ENCODE measurements at regions not wholly inside any gene's neighbourhood (a gene's known extent, or its start where the extent isn't known, plus 50 kb on each side); places are given as distances from the start of the nearest gene placed in this dataset.

DNA sequence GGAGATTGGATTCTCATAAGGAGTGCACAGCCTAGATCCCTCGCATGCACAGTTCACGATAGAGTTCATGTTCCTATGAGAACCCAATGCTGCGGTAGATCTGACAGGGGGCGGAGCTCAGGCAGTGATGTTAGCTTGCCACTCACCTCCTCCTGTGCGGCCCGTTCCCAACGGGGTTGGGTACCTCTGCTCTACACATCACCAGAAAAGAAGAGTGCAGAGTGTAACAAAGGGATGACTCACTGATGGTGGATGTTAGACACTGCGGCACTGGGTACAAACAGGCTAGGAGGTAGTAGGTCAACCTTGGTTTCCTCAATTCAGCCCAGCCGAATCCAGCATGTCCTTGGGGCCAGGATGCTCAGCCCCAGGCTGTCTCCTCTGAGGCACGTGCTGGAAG lies 66.8 kb upstream of the CHST15 start (continued):
- TF ChIP-seq, protein P1, sequence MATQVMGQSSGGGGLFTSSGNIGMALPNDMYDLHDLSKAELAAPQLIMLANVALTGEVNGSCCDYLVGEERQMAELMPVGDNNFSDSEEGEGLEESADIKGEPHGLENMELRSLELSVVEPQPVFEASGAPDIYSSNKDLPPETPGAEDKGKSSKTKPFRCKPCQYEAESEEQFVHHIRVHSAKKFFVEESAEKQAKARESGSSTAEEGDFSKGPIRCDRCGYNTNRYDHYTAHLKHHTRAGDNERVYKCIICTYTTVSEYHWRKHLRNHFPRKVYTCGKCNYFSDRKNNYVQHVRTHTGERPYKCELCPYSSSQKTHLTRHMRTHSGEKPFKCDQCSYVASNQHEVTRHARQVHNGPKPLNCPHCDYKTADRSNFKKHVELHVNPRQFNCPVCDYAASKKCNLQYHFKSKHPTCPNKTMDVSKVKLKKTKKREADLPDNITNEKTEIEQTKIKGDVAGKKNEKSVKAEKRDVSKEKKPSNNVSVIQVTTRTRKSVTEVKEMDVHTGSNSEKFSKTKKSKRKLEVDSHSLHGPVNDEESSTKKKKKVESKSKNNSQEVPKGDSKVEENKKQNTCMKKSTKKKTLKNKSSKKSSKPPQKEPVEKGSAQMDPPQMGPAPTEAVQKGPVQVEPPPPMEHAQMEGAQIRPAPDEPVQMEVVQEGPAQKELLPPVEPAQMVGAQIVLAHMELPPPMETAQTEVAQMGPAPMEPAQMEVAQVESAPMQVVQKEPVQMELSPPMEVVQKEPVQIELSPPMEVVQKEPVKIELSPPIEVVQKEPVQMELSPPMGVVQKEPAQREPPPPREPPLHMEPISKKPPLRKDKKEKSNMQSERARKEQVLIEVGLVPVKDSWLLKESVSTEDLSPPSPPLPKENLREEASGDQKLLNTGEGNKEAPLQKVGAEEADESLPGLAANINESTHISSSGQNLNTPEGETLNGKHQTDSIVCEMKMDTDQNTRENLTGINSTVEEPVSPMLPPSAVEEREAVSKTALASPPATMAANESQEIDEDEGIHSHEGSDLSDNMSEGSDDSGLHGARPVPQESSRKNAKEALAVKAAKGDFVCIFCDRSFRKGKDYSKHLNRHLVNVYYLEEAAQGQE (IDR thresholded peaks at IDR 0.05; ENCODE audit: unreplicated experiment) = no peak
- no peak for TF ChIP-seq JUNB (IDR thresholded peaks at IDR 0.05; ENCODE audit: unreplicated experiment)
- no peak for TF ChIP-seq STAT1 (IDR thresholded peaks at IDR 0.05; ENCODE audit: unreplicated experiment)
- TF ChIP-seq, protein P2, sequence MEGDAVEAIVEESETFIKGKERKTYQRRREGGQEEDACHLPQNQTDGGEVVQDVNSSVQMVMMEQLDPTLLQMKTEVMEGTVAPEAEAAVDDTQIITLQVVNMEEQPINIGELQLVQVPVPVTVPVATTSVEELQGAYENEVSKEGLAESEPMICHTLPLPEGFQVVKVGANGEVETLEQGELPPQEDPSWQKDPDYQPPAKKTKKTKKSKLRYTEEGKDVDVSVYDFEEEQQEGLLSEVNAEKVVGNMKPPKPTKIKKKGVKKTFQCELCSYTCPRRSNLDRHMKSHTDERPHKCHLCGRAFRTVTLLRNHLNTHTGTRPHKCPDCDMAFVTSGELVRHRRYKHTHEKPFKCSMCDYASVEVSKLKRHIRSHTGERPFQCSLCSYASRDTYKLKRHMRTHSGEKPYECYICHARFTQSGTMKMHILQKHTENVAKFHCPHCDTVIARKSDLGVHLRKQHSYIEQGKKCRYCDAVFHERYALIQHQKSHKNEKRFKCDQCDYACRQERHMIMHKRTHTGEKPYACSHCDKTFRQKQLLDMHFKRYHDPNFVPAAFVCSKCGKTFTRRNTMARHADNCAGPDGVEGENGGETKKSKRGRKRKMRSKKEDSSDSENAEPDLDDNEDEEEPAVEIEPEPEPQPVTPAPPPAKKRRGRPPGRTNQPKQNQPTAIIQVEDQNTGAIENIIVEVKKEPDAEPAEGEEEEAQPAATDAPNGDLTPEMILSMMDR (conservative IDR thresholded peaks at IDR 0.05; ENCODE audit: low read depth in 2 of 2) = no peak
- TF ChIP-seq ZNF331 (CRISPR knock-in tag; IDR thresholded peaks at IDR 0.05; ENCODE audit: low read depth) = no peak
- TF ChIP-seq, protein P3, sequence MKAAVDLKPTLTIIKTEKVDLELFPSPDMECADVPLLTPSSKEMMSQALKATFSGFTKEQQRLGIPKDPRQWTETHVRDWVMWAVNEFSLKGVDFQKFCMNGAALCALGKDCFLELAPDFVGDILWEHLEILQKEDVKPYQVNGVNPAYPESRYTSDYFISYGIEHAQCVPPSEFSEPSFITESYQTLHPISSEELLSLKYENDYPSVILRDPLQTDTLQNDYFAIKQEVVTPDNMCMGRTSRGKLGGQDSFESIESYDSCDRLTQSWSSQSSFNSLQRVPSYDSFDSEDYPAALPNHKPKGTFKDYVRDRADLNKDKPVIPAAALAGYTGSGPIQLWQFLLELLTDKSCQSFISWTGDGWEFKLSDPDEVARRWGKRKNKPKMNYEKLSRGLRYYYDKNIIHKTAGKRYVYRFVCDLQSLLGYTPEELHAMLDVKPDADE (IDR thresholded peaks at IDR 0.05) = no peak
- no peak for TF ChIP-seq ZNF114 (CRISPR knock-in tag; IDR thresholded peaks at IDR 0.05)

DNA sequence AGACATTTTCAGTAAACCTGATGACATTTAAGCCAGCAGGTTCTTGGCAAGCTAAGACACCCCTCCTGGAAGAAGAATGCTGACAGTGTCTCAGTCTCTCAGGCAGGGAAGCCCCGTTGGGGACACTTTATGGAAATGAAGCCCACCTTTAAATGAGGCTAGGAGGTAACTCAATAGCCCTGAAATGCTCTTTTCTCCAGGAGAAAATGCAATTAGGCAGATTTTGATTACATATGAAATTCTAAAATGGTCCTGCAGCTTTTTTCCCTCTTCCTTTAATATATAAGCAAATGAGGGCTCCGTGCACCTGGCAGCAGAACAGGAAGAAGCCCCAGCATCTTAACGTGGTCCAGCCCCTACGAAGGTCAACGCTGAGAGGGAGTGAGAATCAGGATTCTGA lies 65.8 kb upstream of the CHST15 start:
- Mint-ChIP-seq H3K4me1 (peaks cover 22% of the 10 kb centered on the region), H3K27me3 (ENCODE audit: insufficient read depth, low read depth, poor library complexity) (peaks cover 9% of the 10 kb centered on the region), H3K36me3 (ENCODE audit: low read depth) (peaks cover 12% of the 10 kb centered on the region), H3K27ac (no peak overlapping the region), H3K4me3 (no peak overlapping the region; the same call in 2 of the 3 replicates), H3K9me3 (peaks cover 16% of the 10 kb centered on the region)
- Histone ChIP-seq H3K4me3 (no peak overlapping the region), H3K27ac (ENCODE audit: low read depth) (no peak overlapping the region), H4K20me1 (replicated peaks; ENCODE audit: insufficient read depth) (no peaks in the 10 kb centered on the region), H2AFZ (peak overlapping the region; percentile 69; the same call in 1 of the 2 replicates), H3F3A (replicated peaks; ENCODE audit: low read depth) (no peaks in the 10 kb centered on the region), H3K4me1 (ENCODE audit: insufficient read depth) (peaks cover 18% of the 10 kb centered on the region), H3K4me2 (peak overlapping the region; percentile 42), H3K27me3 (ENCODE audit: insufficient read depth) (no peaks in the 10 kb centered on the region), H3K36me3 (ENCODE audit: insufficient read depth) (no peaks in the 10 kb centered on the region), H3K9me2 (ENCODE audit: insufficient read depth) (no peaks in the 10 kb centered on the region), H3K79me2 (replicated peaks; ENCODE audit: insufficient read depth) (no peaks in the 10 kb centered on the region)
- no peak for DNase-seq (ENCODE audit: low spot score)
- ATAC-seq = no peak
- TF ChIP-seq JUNB (IDR thresholded peaks at IDR 0.05; ENCODE audit: unreplicated experiment) (no peak), CREB1 (CRISPR knock-in tag; IDR thresholded peaks at IDR 0.05; ENCODE audit: low read depth) (no peak), POLR2AphosphoS5 (IDR thresholded peaks at IDR 0.05; ENCODE audit: low read depth) (no peak)
- TF ChIP-seq, protein P2 (conservative IDR thresholded peaks at IDR 0.05; ENCODE audit: low read depth in 2 of 2) = no peak
- TF ChIP-seq, protein P4, sequence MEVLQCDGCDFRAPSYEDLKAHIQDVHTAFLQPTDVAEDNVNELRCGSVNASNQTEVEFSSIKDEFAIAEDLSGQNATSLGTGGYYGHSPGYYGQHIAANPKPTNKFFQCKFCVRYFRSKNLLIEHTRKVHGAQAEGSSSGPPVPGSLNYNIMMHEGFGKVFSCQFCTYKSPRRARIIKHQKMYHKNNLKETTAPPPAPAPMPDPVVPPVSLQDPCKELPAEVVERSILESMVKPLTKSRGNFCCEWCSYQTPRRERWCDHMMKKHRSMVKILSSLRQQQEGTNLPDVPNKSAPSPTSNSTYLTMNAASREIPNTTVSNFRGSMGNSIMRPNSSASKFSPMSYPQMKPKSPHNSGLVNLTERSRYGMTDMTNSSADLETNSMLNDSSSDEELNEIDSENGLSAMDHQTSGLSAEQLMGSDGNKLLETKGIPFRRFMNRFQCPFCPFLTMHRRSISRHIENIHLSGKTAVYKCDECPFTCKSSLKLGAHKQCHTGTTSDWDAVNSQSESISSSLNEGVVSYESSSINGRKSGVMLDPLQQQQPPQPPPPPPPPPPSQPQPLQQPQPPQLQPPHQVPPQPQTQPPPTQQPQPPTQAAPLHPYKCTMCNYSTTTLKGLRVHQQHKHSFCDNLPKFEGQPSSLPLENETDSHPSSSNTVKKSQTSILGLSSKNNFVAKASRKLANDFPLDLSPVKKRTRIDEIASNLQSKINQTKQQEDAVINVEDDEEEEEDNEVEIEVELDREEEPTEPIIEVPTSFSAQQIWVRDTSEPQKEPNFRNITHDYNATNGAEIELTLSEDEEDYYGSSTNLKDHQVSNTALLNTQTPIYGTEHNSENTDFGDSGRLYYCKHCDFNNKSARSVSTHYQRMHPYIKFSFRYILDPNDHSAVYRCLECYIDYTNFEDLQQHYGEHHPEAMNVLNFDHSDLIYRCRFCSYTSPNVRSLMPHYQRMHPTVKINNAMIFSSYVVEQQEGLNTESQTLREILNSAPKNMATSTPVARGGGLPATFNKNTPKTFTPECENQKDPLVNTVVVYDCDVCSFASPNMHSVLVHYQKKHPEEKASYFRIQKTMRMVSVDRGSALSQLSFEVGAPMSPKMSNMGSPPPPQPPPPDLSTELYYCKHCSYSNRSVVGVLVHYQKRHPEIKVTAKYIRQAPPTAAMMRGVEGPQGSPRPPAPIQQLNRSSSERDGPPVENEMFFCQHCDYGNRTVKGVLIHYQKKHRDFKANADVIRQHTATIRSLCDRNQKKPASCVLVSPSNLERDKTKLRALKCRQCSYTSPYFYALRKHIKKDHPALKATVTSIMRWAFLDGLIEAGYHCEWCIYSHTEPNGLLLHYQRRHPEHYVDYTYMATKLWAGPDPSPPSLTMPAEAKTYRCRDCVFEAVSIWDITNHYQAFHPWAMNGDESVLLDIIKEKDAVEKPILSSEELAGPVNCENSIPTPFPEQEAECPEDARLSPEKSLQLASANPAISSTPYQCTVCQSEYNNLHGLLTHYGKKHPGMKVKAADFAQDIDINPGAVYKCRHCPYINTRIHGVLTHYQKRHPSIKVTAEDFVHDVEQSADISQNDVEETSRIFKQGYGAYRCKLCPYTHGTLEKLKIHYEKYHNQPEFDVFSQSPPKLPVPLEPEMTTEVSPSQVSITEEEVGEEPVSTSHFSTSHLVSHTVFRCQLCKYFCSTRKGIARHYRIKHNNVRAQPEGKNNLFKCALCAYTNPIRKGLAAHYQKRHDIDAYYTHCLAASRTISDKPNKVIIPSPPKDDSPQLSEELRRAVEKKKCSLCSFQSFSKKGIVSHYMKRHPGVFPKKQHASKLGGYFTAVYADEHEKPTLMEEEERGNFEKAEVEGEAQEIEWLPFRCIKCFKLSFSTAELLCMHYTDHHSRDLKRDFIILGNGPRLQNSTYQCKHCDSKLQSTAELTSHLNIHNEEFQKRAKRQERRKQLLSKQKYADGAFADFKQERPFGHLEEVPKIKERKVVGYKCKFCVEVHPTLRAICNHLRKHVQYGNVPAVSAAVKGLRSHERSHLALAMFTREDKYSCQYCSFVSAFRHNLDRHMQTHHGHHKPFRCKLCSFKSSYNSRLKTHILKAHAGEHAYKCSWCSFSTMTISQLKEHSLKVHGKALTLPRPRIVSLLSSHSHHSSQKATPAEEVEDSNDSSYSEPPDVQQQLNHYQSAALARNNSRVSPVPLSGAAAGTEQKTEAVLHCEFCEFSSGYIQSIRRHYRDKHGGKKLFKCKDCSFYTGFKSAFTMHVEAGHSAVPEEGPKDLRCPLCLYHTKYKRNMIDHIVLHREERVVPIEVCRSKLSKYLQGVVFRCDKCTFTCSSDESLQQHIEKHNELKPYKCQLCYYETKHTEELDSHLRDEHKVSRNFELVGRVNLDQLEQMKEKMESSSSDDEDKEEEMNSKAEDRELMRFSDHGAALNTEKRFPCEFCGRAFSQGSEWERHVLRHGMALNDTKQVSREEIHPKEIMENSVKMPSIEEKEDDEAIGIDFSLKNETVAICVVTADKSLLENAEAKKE (CRISPR knock-in tag; IDR thresholded peaks at IDR 0.05) = no peak
